DND-41 (cell line): ENCODE measurements at regions not wholly inside any gene's neighbourhood (a gene's known extent, or its start where the extent isn't known, plus 50 kb on each side); places are given as distances from the start of the nearest gene placed in this dataset.

ENCODE experiments used
- ATAC-seq: fragments of 200-7000 bp; cut with Tn5 transposase; 3 replicates; pipeline ENCODE4 v1.9.1; 2021; ENCODE audit warnings: low read depth; ENCODE audit not compliant: insufficient read depth
- DNase-seq: peaks from one replicate; pipeline ENCODE4 v3.0.0-alpha.2; 2020
- H2AFZ ChIP-seq: 2 replicates; pipeline ENCODE4 v1.6.0; 2012; ENCODE audit warnings: low read depth, low read length
- H3K27ac ChIP-seq: 2 replicates; pipeline ENCODE4 v1.5.1; 2012; ENCODE audit warnings: low read length, inconsistent platforms
- H3K27me3 ChIP-seq: fragments of 200-600 bp; sonication (generic); 2 replicates; pipeline ENCODE4 v1.6.0; 2012; ENCODE audit warnings: low read length, mild to moderate bottlenecking, inconsistent platforms; ENCODE audit not compliant: insufficient read depth, poor library complexity
- H3K36me3 ChIP-seq: 2 replicates; pipeline ENCODE4 v1.5.1; 2012; ENCODE audit warnings: low read length, inconsistent platforms; ENCODE audit not compliant: insufficient read depth
- H3K4me1 ChIP-seq: 2 replicates; pipeline ENCODE4 v1.5.1; 2012; ENCODE audit warnings: mild to moderate bottlenecking, low read length; ENCODE audit not compliant: insufficient read depth
- H3K4me2 ChIP-seq: 2 replicates; pipeline ENCODE4 v1.6.0; 2012; ENCODE audit warnings: mild to moderate bottlenecking, moderate library complexity, low read length, inconsistent platforms; ENCODE audit not compliant: insufficient read depth
- H3K4me3 ChIP-seq, 2 experiments: fragments of 200-600 bp in 1 of 2; shearing (Covaris generic) in 1 of 2; 2 replicates each; pipeline ENCODE4 v1.5.1; 2012 to 2016; ENCODE audit warnings: inconsistent platforms in 2 of 2, low read length in 2 of 2, mild to moderate bottlenecking in 2 of 2, low read depth in 1 of 2, moderate library complexity in 1 of 2
- H3K79me2 ChIP-seq: 2 replicates; pipeline ENCODE4 v1.6.0; 2012; ENCODE audit warnings: low read length, inconsistent platforms; ENCODE audit not compliant: insufficient read depth
- H3K9ac ChIP-seq: 2 replicates; pipeline ENCODE4 v1.6.0; 2012; ENCODE audit warnings: low read depth, mild to moderate bottlenecking, inconsistent platforms, low read length, moderate library complexity
- H3K9me3 ChIP-seq: 2 replicates; pipeline ENCODE4 v1.5.1; 2012; ENCODE audit warnings: low read length, moderate library complexity, mild to moderate bottlenecking, inconsistent platforms; ENCODE audit not compliant: insufficient read depth, severe bottlenecking
- H4K20me1 ChIP-seq: 2 replicates; pipeline ENCODE4 v1.6.0; 2012; ENCODE audit warnings: low read length; ENCODE audit not compliant: insufficient read depth
- CTCF ChIP-seq: IDR thresholded peaks from 2 replicates; pipeline ENCODE4 v1.5.1; 2012; ENCODE audit warnings: borderline replicate concordance, low read length, moderate library complexity, mild to moderate bottlenecking; ENCODE audit not compliant: poor library complexity, severe bottlenecking; ENCODE audit errors: extremely low read depth
- EZH2 ChIP-seq: IDR thresholded peaks from 3 replicates; pipeline ENCODE4 v1.6.1; 2012; ENCODE audit warnings: borderline replicate concordance, low read depth, mild to moderate bottlenecking, moderate library complexity, low read length, inconsistent platforms; ENCODE audit not compliant: severe bottlenecking

- DNase-seq, result no peak
- H3K4me2 ChIP-seq, result no peak overlapping the region
- no peak for ATAC-seq
- TF ChIP-seq EZH2 (no peak), CTCF (no peak)
- no peak overlapping the region for H3K4me3 ChIP-seq
- H4K20me1 ChIP-seq, result no peaks in the 10 kb centered on the region
- peaks cover 22% of the 10 kb centered on the region for H3K9me3 ChIP-seq
- no peaks in the 10 kb centered on the region for H3K36me3 ChIP-seq
- no peaks in the 10 kb centered on the region for H3K79me2 ChIP-seq
- H3K4me1 ChIP-seq, result no peaks in the 10 kb centered on the region
- no peak overlapping the region for H3K27ac ChIP-seq
- no peaks in the 10 kb centered on the region for H3K27me3 ChIP-seq
- no peak overlapping the region for H3K9ac ChIP-seq
- no peak overlapping the region for H2AFZ ChIP-seq
These were observed 167.5 kb upstream of the NAMPT start for GRCh38 chr7:106452031-106452851.

DNA sequence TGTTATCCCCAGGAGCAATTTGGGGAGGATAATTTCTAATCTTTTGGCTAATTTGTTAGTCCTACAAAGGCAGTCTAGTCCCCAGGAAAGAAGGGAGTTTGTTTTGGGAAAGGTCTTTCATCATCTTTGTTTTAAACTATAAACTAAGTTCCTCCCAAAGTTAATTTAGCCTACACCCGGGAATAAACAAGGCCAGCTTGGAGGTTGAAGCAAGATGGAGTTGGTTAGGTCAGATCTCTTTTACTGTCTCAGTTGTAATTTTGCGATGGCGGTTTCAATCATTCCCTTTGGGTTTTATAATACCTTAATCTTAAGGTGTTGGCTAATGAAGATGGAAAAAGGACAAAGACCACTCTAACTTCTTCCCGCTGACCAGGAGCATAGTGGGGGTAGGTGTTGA lies 166.4 kb upstream of the NAMPT start:
- H2AFZ ChIP-seq, result no peak overlapping the region
- no peaks in the 10 kb centered on the region for H3K4me1 ChIP-seq
- no peaks in the 10 kb centered on the region for H3K79me2 ChIP-seq
- no peaks in the 10 kb centered on the region for H3K36me3 ChIP-seq
- no peaks in the 10 kb centered on the region for H3K27me3 ChIP-seq
- H3K4me3 ChIP-seq, result no peak overlapping the region
- H3K9me3 ChIP-seq, result peaks cover 22% of the 10 kb centered on the region
- H4K20me1 ChIP-seq, result no peaks in the 10 kb centered on the region
- H3K4me2 ChIP-seq, result no peak overlapping the region
- ATAC-seq (no peak), DNase-seq (no peak)
- H3K27ac ChIP-seq, result no peak overlapping the region
- TF ChIP-seq CTCF (no peak), EZH2 (no peak)
- no peak overlapping the region for H3K9ac ChIP-seq

GRCh38 chr7:106450716-106451115 lies 165.9 kb upstream of the NAMPT start:
- Histone ChIP-seq H3K36me3 (no peaks in the 10 kb centered on the region), H3K4me3 (no peak overlapping the region), H3K79me2 (no peaks in the 10 kb centered on the region), H3K4me2 (no peak overlapping the region), H3K27ac (no peak overlapping the region), H3K4me1 (no peaks in the 10 kb centered on the region), H3K9me3 (peaks cover 22% of the 10 kb centered on the region), H3K9ac (no peak overlapping the region), H3K27me3 (no peaks in the 10 kb centered on the region), H4K20me1 (no peaks in the 10 kb centered on the region), H2AFZ (no peak overlapping the region)
- no peak for DNase-seq
- no peak for TF ChIP-seq CTCF
- no peak for TF ChIP-seq EZH2
- ATAC-seq, result no peak
